ACC112 (cell line): ENCODE measurements at regions not wholly inside any gene's neighbourhood (a gene's known extent, or its start where the extent isn't known, plus 50 kb on each side); places are given as distances from the start of the nearest gene placed in this dataset.

Source experiments
- H2AFZ ChIP-seq: fragments of 200-600 bp; sonication (generic); one replicate; pipeline ENCODE4 v1.6.0; 2017; ENCODE audit warnings: antibody characterized with exemption, low read length; ENCODE audit not compliant: unreplicated experiment
- H3K27ac ChIP-seq: fragments of 200-600 bp; sonication (generic); 2 replicates; pipeline ENCODE4 v1.5.1; 2014; ENCODE audit warnings: low read depth, mild to moderate bottlenecking, antibody characterized with exemption, low read length, moderate library complexity
- H3K27me3 ChIP-seq: fragments of 200-600 bp; sonication (generic); 2 replicates; pipeline ENCODE4 v1.6.1; 2014; ENCODE audit warnings: mild to moderate bottlenecking, antibody characterized with exemption, low read length, moderate library complexity, mixed read lengths; ENCODE audit not compliant: insufficient read depth
- H3K36me3 ChIP-seq: fragments of 200-600 bp; sonication (generic); 2 replicates; pipeline ENCODE4 v1.6.1; 2016; ENCODE audit warnings: mild to moderate bottlenecking, antibody characterized with exemption, low read length, moderate library complexity, mixed read lengths; ENCODE audit not compliant: insufficient read depth
- H3K4me1 ChIP-seq: fragments of 200-600 bp; sonication (generic); one replicate; pipeline ENCODE4 v1.6.1; 2016; ENCODE audit warnings: low read length, mixed read lengths; ENCODE audit not compliant: insufficient read depth, unreplicated experiment, control insufficient read depth
- H3K4me3 ChIP-seq: fragments of 200-600 bp; sonication (generic); 2 replicates; pipeline ENCODE4 v1.5.1; 2014; ENCODE audit warnings: mild to moderate bottlenecking, low read depth, low read length
- H3K79me2 ChIP-seq: fragments of 200-600 bp; sonication (generic); one replicate; pipeline ENCODE4 v1.6.0; 2016; ENCODE audit warnings: low read length; ENCODE audit not compliant: control insufficient read depth, unreplicated experiment, insufficient read depth

DNA sequence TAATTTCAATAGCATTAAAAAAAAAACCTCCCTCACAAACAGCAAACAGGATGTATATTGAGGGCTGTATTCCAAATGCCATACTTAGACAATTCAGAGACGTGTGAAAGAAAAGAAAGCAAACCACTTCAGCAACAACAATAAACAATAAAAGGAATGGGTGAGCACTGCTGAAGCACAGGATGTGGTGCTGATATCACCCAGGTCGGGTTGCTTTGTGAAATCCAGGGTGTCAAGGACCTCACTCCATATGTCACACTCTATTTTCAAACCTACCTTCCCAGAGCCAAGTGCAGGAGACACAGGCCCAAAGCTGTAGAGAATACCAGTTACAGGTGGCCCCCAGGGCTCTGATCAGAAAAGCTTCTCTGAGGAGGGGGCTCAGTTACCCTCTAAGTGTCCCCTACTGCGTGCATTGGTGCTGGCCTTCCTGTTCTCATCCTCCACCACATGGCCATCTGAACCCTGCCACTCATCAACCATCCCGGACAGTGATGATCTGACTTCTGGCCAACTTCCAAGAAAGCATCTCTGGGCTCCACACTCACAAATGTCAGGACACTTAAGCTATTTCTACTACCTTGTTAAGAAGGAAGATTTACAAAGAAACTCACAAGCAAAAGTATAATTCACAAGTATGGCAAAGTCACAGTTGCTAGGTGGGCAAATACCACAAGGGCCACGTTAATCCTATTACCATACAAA lies 363.0 kb downstream of the SS18 start:
- Histone ChIP-seq H2AFZ (no peak overlapping the region), H3K36me3 (no peaks in the 10 kb centered on the region), H3K27me3 (0 out of 2 replicates have a peak, but pooled peaks cover 4% of the 10 kb centered on the region), H3K4me1 (no peaks in the 10 kb centered on the region), H3K4me3 (no peak overlapping the region), H3K79me2 (no peaks in the 10 kb centered on the region), H3K27ac (no peak overlapping the region)

GRCh38 chr18:25726298-25726697 lies 364.1 kb downstream of the SS18 start:
- H3K4me3 ChIP-seq: no peak overlapping the region
- H3K36me3 ChIP-seq: no peaks in the 10 kb centered on the region
- no peak overlapping the region for H2AFZ ChIP-seq
- no peak overlapping the region for H3K27ac ChIP-seq
- no peaks in the 10 kb centered on the region for H3K79me2 ChIP-seq
- 0 out of 2 replicates have a peak, but pooled peaks cover 4% of the 10 kb centered on the region for H3K27me3 ChIP-seq
- no peaks in the 10 kb centered on the region for H3K4me1 ChIP-seq

DNA sequence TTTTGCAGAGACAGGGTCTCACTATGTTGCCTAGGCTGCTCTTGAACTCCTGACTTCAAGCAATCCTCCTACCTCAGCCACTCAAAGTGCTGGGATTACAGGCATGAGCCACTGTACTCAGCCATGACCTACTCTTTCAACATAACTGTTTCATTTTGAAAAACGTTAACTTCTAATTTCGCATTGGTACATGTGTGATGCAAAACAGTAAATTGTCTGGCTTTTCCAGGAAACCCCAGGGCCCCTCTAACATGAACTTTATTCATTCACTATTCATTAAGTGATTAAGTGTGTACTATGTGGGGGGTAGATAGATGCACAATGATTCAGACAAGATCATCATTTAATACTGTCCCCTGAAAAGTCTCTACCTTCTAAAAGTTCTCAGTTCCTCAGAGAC lies 364.9 kb downstream of the SS18 start:
- H3K27me3 ChIP-seq: no peaks in the 10 kb centered on the region
- no peak overlapping the region for H3K27ac ChIP-seq

GRCh38 chr18:25724997-25725396 lies 365.4 kb downstream of the SS18 start:
- no peaks in the 10 kb centered on the region for H3K4me1 ChIP-seq
- no peak overlapping the region for H3K4me3 ChIP-seq
- H2AFZ ChIP-seq: no peak overlapping the region
- H3K36me3 ChIP-seq: no peaks in the 10 kb centered on the region
- H3K79me2 ChIP-seq: no peaks in the 10 kb centered on the region
- no peaks in the 10 kb centered on the region for H3K27me3 ChIP-seq
- no peak overlapping the region for H3K27ac ChIP-seq

More for the DNA sequence above, 364.9 kb downstream of the SS18 start:
- Histone ChIP-seq H3K4me3 (no peak overlapping the region), H3K36me3 (no peaks in the 10 kb centered on the region), H3K79me2 (no peaks in the 10 kb centered on the region), H3K4me1 (no peaks in the 10 kb centered on the region), H2AFZ (no peak overlapping the region)

DNA sequence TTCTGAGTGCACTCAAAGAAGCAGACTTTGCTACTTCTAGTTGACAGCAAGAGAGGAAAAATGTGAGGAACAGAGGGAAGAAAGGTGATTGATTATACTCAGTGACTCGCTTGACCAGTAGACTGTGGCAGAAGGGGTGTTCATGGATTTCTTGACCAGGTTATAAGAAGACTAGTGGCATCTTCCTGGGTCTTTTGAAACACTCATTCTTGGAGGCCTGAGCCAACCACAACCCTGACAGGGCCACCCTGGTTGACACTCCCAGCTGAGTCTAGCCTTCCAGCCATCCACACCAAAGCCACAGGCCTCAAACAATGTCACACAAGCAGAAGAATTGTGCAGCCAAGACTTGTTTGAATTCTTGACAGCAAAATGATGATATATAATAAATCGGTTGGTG lies 366.3 kb downstream of the SS18 start:
- H3K79me2 ChIP-seq: no peaks in the 10 kb centered on the region
- no peak overlapping the region for H3K4me3 ChIP-seq
- H3K27ac ChIP-seq: no peak overlapping the region
- no peaks in the 10 kb centered on the region for H3K4me1 ChIP-seq
- no peaks in the 10 kb centered on the region for H3K36me3 ChIP-seq
- H3K27me3 ChIP-seq: no peaks in the 10 kb centered on the region
- H2AFZ ChIP-seq: no peak overlapping the region

- no peaks in the 10 kb centered on the region for H3K36me3 ChIP-seq
- no peaks in the 10 kb centered on the region for H3K4me1 ChIP-seq
- H3K79me2 ChIP-seq: no peaks in the 10 kb centered on the region
- peaks cover 7% of the 10 kb centered on the region; the same call in 1 of the 2 replicates for H3K27me3 ChIP-seq
- no peak overlapping the region for H3K27ac ChIP-seq
- no peak overlapping the region for H3K4me3 ChIP-seq
- no peak overlapping the region for H2AFZ ChIP-seq
These were observed 361.1 kb upstream of the ZNF521 start for GRCh38 chr18:25713103-25713502.

- H3K36me3 ChIP-seq: no peaks in the 10 kb centered on the region
- H2AFZ ChIP-seq: no peak overlapping the region
- no peaks in the 10 kb centered on the region for H3K79me2 ChIP-seq
- no peak overlapping the region for H3K27ac ChIP-seq
- no peak overlapping the region for H3K4me3 ChIP-seq
- peaks cover 14% of the 10 kb centered on the region for H3K27me3 ChIP-seq
- H3K4me1 ChIP-seq: no peaks in the 10 kb centered on the region
These were observed 359.0 kb upstream of the ZNF521 start for GRCh38 chr18:25710981-25711380.

DNA sequence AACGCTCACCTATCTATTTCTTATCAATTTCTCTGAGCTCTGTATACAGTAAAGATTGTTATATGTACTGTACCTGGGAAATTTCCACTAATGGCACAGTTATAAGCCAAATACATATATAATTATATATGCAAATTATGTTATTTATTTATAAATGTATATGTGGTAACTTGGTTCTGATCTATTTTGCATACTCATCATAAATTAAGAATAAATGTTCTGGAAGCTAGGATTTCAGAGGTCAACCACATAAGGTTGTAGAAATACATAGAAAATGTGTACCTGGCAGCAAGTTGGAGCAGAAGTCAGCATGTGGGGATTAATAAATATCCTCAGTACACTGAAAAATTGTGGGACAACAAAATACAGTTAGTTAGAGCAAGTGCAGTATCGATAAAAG lies 353.7 kb upstream of the ZNF521 start:
- H3K27me3 ChIP-seq: peaks cover 35% of the 10 kb centered on the region
- H3K79me2 ChIP-seq: no peaks in the 10 kb centered on the region
- H3K36me3 ChIP-seq: no peaks in the 10 kb centered on the region
- no peaks in the 10 kb centered on the region for H3K4me1 ChIP-seq
- no peak overlapping the region for H2AFZ ChIP-seq
- H3K27ac ChIP-seq: no peak overlapping the region
- H3K4me3 ChIP-seq: no peak overlapping the region

DNA sequence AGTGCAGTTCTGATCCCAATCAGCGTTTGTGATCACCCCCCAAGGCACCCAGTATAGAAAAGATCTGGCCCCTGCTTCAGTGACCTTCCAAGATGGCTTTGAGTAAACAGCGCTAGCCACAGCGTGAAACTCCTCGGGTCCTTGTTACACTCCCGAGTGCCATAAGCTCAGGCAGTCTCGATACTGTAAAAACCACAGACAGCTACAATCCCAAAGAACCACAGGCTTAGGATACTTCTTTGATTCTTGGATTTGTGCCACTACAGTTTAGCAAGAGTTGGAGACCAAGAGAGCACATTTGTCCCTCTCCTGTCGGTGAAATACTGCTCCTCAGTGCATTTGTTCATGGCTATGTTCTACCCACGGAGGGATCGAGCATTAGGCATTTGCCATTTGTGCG lies 352.5 kb upstream of the ZNF521 start:
- Histone ChIP-seq H2AFZ (no peak overlapping the region), H3K27me3 (peaks cover 35% of the 10 kb centered on the region), H3K79me2 (no peaks in the 10 kb centered on the region)

DNA sequence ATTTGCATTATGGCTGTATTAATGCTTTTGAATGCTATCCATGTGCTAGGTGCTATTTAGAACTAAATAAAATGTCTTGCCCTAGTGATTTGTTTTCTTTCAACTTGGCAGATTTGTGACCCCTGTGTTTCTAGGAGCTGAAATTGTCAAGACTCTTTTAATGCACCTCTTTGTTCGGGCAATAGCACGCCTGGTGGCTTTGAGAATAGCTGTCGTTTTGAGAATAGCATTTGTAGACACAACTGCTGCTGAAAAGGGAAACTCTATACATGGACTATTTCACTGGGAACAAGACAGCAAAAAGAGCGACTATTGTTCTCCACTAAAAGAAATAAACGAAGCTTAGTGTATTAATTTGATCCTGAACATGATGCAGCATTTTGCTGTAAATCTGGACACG lies 352.1 kb upstream of the ZNF521 start:
- H3K27me3 ChIP-seq: peaks cover 35% of the 10 kb centered on the region
- H3K4me3 ChIP-seq: no peak overlapping the region
- no peaks in the 10 kb centered on the region for H3K79me2 ChIP-seq
- no peaks in the 10 kb centered on the region for H3K4me1 ChIP-seq
- H3K27ac ChIP-seq: no peak overlapping the region
- H2AFZ ChIP-seq: no peak overlapping the region
- no peaks in the 10 kb centered on the region for H3K36me3 ChIP-seq

More for the DNA sequence above, 352.5 kb upstream of the ZNF521 start:
- H3K36me3 ChIP-seq: no peaks in the 10 kb centered on the region
- no peak overlapping the region for H3K27ac ChIP-seq
- H3K4me3 ChIP-seq: no peak overlapping the region
- no peaks in the 10 kb centered on the region for H3K4me1 ChIP-seq

DNA sequence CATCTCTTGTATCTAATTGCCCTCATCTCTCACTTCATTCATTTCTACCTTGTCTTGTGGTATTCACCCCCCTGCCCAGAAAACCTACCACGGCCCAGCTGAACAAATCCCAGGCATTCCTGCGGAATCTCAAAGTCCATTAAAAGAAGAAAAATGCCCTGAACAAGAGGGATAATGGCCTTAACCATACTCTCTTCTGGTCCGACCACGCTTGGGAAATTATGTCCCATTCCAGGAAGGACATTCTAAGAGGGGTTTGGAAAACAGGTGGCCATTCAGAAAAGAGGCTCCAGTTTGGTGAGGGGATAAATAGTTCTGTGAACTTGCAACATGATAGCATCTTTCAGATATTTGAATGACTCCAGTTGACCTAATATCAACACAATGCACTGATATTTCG lies 349.9 kb upstream of the ZNF521 start:
- no peaks in the 10 kb centered on the region for H3K4me1 ChIP-seq
- no peaks in the 10 kb centered on the region for H3K79me2 ChIP-seq
- H3K36me3 ChIP-seq: no peaks in the 10 kb centered on the region
- peaks cover 36% of the 10 kb centered on the region for H3K27me3 ChIP-seq
- H2AFZ ChIP-seq: no peak overlapping the region
- no peak overlapping the region for H3K27ac ChIP-seq
- H3K4me3 ChIP-seq: no peak overlapping the region
